PC-9 (cell line): ENCODE measurements at regions not wholly inside any gene's neighbourhood (a gene's known extent, or its start where the extent isn't known, plus 50 kb on each side); places are given as distances from the start of the nearest gene placed in this dataset.

Experiments used
- BruUV-seq: library from RNA; stranded (reverse); fragments of 400-500 nt; replicated peaks from 2 replicates; lab custom pipeline; 2021; lab: Mats Ljungman, UMichigan
- CTCF ChIA-PET: fragments of 300-600 bp; sonication (Branson Sonifier 250); formaldehyde crosslinking; loops from one replicate; lab custom pipeline; 2022; ENCODE audit warnings: antibody characterized with exemption; lab: Charles Lee
- POLR2A ChIA-PET: fragments of 300-600 bp; sonication (Branson Sonifier 250); formaldehyde crosslinking; loops from one replicate; lab custom pipeline; 2022; ENCODE audit warnings: antibody characterized with exemption; ENCODE audit not compliant: unreplicated experiment; lab: Charles Lee
- DNase-seq, 2 experiments: peaks; one replicate each; pipeline versions ENCODE4 v3.0.0 to v3.0.0-alpha.2; 2015 to 2022; ENCODE audit warnings: mixed read lengths in 1 of 2
- H2AFZ ChIP-seq: fragments of 200-600 bp; sonication (generic); 2 replicates; pipeline ENCODE4 v1.8.1; 2017; ENCODE audit warnings: antibody characterized with exemption
- H3F3A ChIP-seq: fragments of 200-600 bp; sonication (generic); 2 replicates; pipeline ENCODE4 v1.8.1; 2017; ENCODE audit warnings: antibody characterized with exemption, mild to moderate bottlenecking, low read depth; ENCODE audit not compliant: insufficient read depth
- H3K27ac ChIP-seq: fragments of 200-600 bp; sonication (generic); 2 replicates; pipeline ENCODE4 v1.6.1; 2016; ENCODE audit warnings: mixed run types
- H3K27me3 ChIP-seq: fragments of 200-600 bp; sonication (generic); 2 replicates; pipeline ENCODE4 v1.6.1; 2016; ENCODE audit warnings: low read depth, mixed run types; ENCODE audit not compliant: insufficient read depth
- H3K36me3 ChIP-seq: fragments of 200-600 bp; sonication (generic); 2 replicates; pipeline ENCODE4 v1.6.1; 2016; ENCODE audit warnings: low read depth, mixed run types
- H3K4me1 ChIP-seq: fragments of 200-600 bp; sonication (generic); replicated peaks from 2 replicates; pipeline ENCODE4 v1.6.1; 2016; ENCODE audit warnings: mixed run types; ENCODE audit not compliant: insufficient read depth
- H3K4me2 ChIP-seq: fragments of 200-600 bp; sonication (generic); 2 replicates; pipeline ENCODE4 v1.6.1; 2017; ENCODE audit warnings: mixed run types
- H3K4me3 ChIP-seq: fragments of 200-600 bp; sonication (generic); 2 replicates; pipeline ENCODE4 v1.6.1; 2016; ENCODE audit warnings: mixed run types
- H3K79me2 ChIP-seq: fragments of 200-600 bp; sonication (generic); 2 replicates; pipeline ENCODE4 v1.6.1; 2017; ENCODE audit warnings: low read depth, mixed run types
- H3K9me2 ChIP-seq: fragments of 200-600 bp; sonication (generic); 2 replicates; pipeline ENCODE4 v1.8.1; 2017; ENCODE audit warnings: mild to moderate bottlenecking; ENCODE audit not compliant: insufficient read depth
- H3K9me3 ChIP-seq: fragments of 200-600 bp; sonication (generic); 2 replicates; pipeline ENCODE4 v1.8.1; 2016; ENCODE audit warnings: low read depth; ENCODE audit not compliant: insufficient read depth
- H4K20me1 ChIP-seq: fragments of 200-600 bp; sonication (generic); 2 replicates; pipeline ENCODE4 v1.8.1; 2017; ENCODE audit not compliant: insufficient read depth
- EZH2 ChIP-seq: fragments of 200-600 bp; sonication (generic); IDR thresholded peaks from 2 replicates; pipeline ENCODE4 v1.8.0; 2017; ENCODE audit warnings: antibody characterized with exemption, low read depth
- intact Hi-C: fragments of 100-400 bp; cut with micrococcal nuclease; formaldehyde crosslinking; loops from one replicate; pipeline ENCODE4 v1.10.0; 2022; ENCODE audit not compliant: unreplicated experiment
- TF ChIP-seq, protein P1 (sequence below): fragments of 200-600 bp; sonication (generic); conservative IDR thresholded peaks from 2 replicates; pipeline ENCODE4 v1.6.1; 2017; ENCODE audit warnings: mixed run types, antibody characterized with exemption, mild to moderate bottlenecking, moderate library complexity

GRCh38 chr18:38909972-38910371 is 1344.4 kb upstream of the CELF4 start:
- Histone ChIP-seq H3K27me3 (no peaks in the 10 kb centered on the region), H3F3A (no peaks in the 10 kb centered on the region), H3K36me3 (no peaks in the 10 kb centered on the region), H3K4me1 (no peaks in the 10 kb centered on the region), H3K27ac (no peak overlapping the region), H3K9me3 (no peaks in the 10 kb centered on the region), H4K20me1 (no peaks in the 10 kb centered on the region), H3K4me2 (no peak overlapping the region), H3K79me2 (no peaks in the 10 kb centered on the region), H2AFZ (no peak overlapping the region), H3K9me2 (no peaks in the 10 kb centered on the region), H3K4me3 (no peak overlapping the region)
- POLR2A ChIA-PET: no interaction called here
- BruUV-seq: no TSS peak
- no peak for DNase-seq
- CTCF ChIA-PET: no interaction called here
- intact Hi-C loops: no loop called here
- TF ChIP-seq, protein P1, sequence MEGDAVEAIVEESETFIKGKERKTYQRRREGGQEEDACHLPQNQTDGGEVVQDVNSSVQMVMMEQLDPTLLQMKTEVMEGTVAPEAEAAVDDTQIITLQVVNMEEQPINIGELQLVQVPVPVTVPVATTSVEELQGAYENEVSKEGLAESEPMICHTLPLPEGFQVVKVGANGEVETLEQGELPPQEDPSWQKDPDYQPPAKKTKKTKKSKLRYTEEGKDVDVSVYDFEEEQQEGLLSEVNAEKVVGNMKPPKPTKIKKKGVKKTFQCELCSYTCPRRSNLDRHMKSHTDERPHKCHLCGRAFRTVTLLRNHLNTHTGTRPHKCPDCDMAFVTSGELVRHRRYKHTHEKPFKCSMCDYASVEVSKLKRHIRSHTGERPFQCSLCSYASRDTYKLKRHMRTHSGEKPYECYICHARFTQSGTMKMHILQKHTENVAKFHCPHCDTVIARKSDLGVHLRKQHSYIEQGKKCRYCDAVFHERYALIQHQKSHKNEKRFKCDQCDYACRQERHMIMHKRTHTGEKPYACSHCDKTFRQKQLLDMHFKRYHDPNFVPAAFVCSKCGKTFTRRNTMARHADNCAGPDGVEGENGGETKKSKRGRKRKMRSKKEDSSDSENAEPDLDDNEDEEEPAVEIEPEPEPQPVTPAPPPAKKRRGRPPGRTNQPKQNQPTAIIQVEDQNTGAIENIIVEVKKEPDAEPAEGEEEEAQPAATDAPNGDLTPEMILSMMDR: no peak
- no peak for TF ChIP-seq EZH2

DNA sequence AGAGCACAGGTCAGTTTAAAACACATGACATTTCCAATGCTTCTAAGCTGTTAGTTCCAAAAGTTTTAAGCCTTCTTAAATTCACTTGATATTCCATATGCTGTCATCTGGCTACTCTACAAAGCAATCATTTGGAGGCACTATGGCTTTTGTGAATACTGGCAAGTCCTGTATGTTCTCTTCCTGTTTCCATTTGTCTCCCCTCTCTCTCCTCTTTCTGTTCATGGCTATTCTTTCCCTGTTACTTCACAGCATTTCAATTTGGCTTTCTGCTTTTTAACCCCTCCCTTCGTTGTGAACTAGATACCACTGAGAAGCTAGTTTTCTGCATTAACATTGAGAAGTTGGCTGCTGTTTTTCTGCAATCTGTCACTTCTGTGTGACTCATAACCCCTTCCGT is 1337.2 kb upstream of the CELF4 start:
- CTCF ChIA-PET: no interaction called here
- intact Hi-C loops: no loop called here
- TF ChIP-seq, protein P1: no peak
- TF ChIP-seq EZH2: no peak
- no peak for DNase-seq
- Histone ChIP-seq H3K36me3 (no peaks in the 10 kb centered on the region), H3F3A (no peaks in the 10 kb centered on the region), H3K9me3 (no peaks in the 10 kb centered on the region), H3K27ac (no peak overlapping the region), H3K9me2 (no peaks in the 10 kb centered on the region), H4K20me1 (no peaks in the 10 kb centered on the region), H3K4me3 (no peak overlapping the region), H2AFZ (no peak overlapping the region), H3K4me1 (no peaks in the 10 kb centered on the region), H3K79me2 (no peaks in the 10 kb centered on the region), H3K27me3 (no peaks in the 10 kb centered on the region), H3K4me2 (no peak overlapping the region)
- POLR2A ChIA-PET: no interaction called here
- no TSS peak for BruUV-seq

DNA sequence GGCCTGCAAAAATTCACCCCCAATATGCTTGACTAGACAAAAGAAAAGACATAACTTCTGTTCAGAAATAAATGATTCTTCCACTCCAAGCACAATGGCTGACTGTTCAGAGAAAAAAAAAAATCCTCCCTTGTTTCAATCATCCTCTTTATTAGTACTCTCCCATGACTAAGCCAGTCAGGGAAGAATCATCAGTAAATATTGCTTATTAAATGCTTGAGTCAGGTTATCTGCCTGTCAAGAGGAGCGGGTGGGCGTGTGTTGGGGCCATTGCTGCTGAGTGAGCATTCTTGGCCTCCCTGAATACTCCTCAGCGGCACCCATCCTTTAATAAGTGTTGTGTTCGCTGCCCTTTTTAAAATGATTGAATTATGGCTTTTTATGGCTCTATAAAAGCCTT is 1334.8 kb upstream of the CELF4 start:
- BruUV-seq: no TSS peak
- no peak overlapping the region for H3K4me2 ChIP-seq
- DNase-seq: no peak
- no peaks in the 10 kb centered on the region for H3K9me3 ChIP-seq
- H3K9me2 ChIP-seq: no peaks in the 10 kb centered on the region
- CTCF ChIA-PET: no interaction called here
- intact Hi-C loops: no loop called here
- H3K27ac ChIP-seq: no peak overlapping the region
- no peaks in the 10 kb centered on the region for H3F3A ChIP-seq
- H4K20me1 ChIP-seq: no peaks in the 10 kb centered on the region
- no peaks in the 10 kb centered on the region for H3K36me3 ChIP-seq
- no peak overlapping the region for H2AFZ ChIP-seq
- no peak for TF ChIP-seq EZH2
- no peak overlapping the region for H3K4me3 ChIP-seq
- H3K4me1 ChIP-seq: no peaks in the 10 kb centered on the region
- no peaks in the 10 kb centered on the region for H3K27me3 ChIP-seq
- H3K79me2 ChIP-seq: no peaks in the 10 kb centered on the region
- POLR2A ChIA-PET: no interaction called here

DNA sequence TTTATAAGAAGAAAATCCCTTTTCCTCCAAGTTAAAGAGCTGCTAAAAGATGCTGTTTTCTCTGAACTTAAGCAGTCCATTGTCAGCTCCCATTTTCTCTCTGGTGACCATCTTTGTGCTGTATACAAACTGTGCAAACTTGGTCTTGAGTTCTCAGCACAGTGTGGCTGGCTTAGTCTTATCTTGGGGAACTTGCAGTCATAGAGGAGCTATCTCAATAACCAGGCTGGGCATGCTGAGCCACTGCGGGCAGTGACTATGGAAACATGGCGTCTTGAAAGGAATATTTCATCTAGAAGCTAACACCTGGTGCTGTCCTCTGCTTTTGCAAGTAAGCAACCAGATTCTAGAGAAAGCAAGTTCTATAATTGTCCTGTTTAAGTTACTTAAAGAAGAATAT is 1334.4 kb upstream of the CELF4 start:
- CTCF ChIA-PET: no interaction called here
- intact Hi-C loops: no loop called here
- BruUV-seq: no TSS peak

More for the DNA sequence above, 1334.4 kb upstream of the CELF4 start:
- Histone ChIP-seq H3K9me3 (no peaks in the 10 kb centered on the region), H3K9me2 (no peaks in the 10 kb centered on the region), H4K20me1 (no peaks in the 10 kb centered on the region), H3K36me3 (no peaks in the 10 kb centered on the region), H3K27ac (no peak overlapping the region), H3F3A (no peaks in the 10 kb centered on the region), H3K4me3 (no peak overlapping the region), H2AFZ (no peak overlapping the region), H3K27me3 (no peaks in the 10 kb centered on the region), H3K79me2 (no peaks in the 10 kb centered on the region), H3K4me1 (no peaks in the 10 kb centered on the region), H3K4me2 (no peak overlapping the region)
- no peak for DNase-seq
- POLR2A ChIA-PET: no interaction called here
- no peak for TF ChIP-seq EZH2
- TF ChIP-seq, protein P1: no peak
